IMR-90 (cell line): ENCODE measurements at regions not wholly inside any gene's neighbourhood (a gene's known extent, or its start where the extent isn't known, plus 50 kb on each side); places are given as distances from the start of the nearest gene placed in this dataset.
A peak's percentile ranks its signal among the peaks of the same experiment; 100 is the strongest.

ENCODE experiments used
- ATAC-seq: fragments of 200-7000 bp; cut with Tn5 transposase; 2 replicates; pipeline ENCODE4 v1.9.1; 2020; ENCODE audit warnings: low read depth, mild to moderate bottlenecking, moderate library complexity
- BruUV-seq: library from RNA; stranded (reverse); fragments of 400-500 nt; replicated peaks from 2 replicates; lab custom pipeline; 2021; lab: Mats Ljungman, UMichigan
- CTCF ChIA-PET: fragments of 300-600 bp; formaldehyde crosslinking; extraction: SDS; loops from one replicate; lab custom pipeline; 2021; ENCODE audit warnings: antibody characterized with exemption; lab: Yijun Ruan, JAX
- POLR2A ChIA-PET: fragments of 300-600 bp; sonication (Branson Sonifier 250); formaldehyde crosslinking; loops from one replicate; lab custom pipeline; 2022; ENCODE audit warnings: antibody characterized with exemption; ENCODE audit not compliant: unreplicated experiment; lab: Charles Lee
- DNase-seq: peaks from one replicate; pipeline ENCODE4 v3.0.0; 2013
- H2AFZ ChIP-seq: replicated peaks from 2 replicates; pipeline ENCODE3; 2013; ENCODE audit warnings: low read length, mild to moderate bottlenecking; ENCODE audit not compliant: poor library complexity
- H2AK5ac ChIP-seq: 2 replicates; pipeline ENCODE4 v1.6.1; 2013; ENCODE audit warnings: low read depth, low read length, inconsistent platforms
- H2AK9ac ChIP-seq: replicated peaks from 2 replicates; pipeline ENCODE3; 2013; ENCODE audit warnings: mild to moderate bottlenecking, low read depth, low read length, moderate library complexity; ENCODE audit not compliant: poor library complexity
- H2BK120ac ChIP-seq: 2 replicates; pipeline ENCODE4 v1.6.1; 2013; ENCODE audit warnings: low read depth, low read length, inconsistent platforms
- H2BK15ac ChIP-seq: 3 replicates; pipeline ENCODE4 v1.6.1; 2013; ENCODE audit warnings: low read depth, low read length, inconsistent platforms
- H2BK20ac ChIP-seq: 2 replicates; pipeline ENCODE4 v1.6.1; 2013; ENCODE audit warnings: low read depth, mild to moderate bottlenecking, inconsistent platforms, low read length, moderate library complexity
- H2BK5ac ChIP-seq: 2 replicates; pipeline ENCODE4 v1.6.1; 2013; ENCODE audit warnings: mild to moderate bottlenecking, low read depth, low read length, inconsistent platforms; ENCODE audit not compliant: poor library complexity, severe bottlenecking
- H3K14ac ChIP-seq: replicated peaks from 2 replicates; pipeline ENCODE4 v1.6.1; 2013; ENCODE audit warnings: low read depth, low read length, inconsistent platforms
- H3K18ac ChIP-seq: 2 replicates; pipeline ENCODE4 v1.6.1; 2013; ENCODE audit warnings: low read depth, low read length, control low read depth
- H3K23ac ChIP-seq: 2 replicates; pipeline ENCODE4 v1.6.1; 2013; ENCODE audit warnings: low read depth, low read length, inconsistent platforms
- H3K27ac ChIP-seq: 2 replicates; pipeline ENCODE4 v1.5.1; 2013; ENCODE audit warnings: mild to moderate bottlenecking, control low read depth, low read length; ENCODE audit not compliant: insufficient read depth
- H3K27me3 ChIP-seq: 2 replicates; pipeline ENCODE4 v1.6.1; 2013; ENCODE audit warnings: low read length; ENCODE audit not compliant: control insufficient read depth, insufficient read depth
- H3K36me3 ChIP-seq: 2 replicates; pipeline ENCODE4 v1.6.1; 2013; ENCODE audit warnings: low read length, mixed read lengths; ENCODE audit not compliant: control insufficient read depth, insufficient read depth
- H3K4ac ChIP-seq: 2 replicates; pipeline ENCODE4 v1.6.1; 2013; ENCODE audit warnings: low read depth, low read length, inconsistent platforms
- H3K4me1 ChIP-seq: 2 replicates; pipeline ENCODE4 v1.6.1; 2013; ENCODE audit warnings: low read length, mixed read lengths; ENCODE audit not compliant: control insufficient read depth, insufficient read depth
- H3K4me2 ChIP-seq: 2 replicates; pipeline ENCODE4 v1.6.1; 2013; ENCODE audit warnings: low read depth, mild to moderate bottlenecking, control low read depth, low read length, moderate library complexity
- H3K4me3 ChIP-seq: 2 replicates; pipeline ENCODE4 v1.5.1; 2013; ENCODE audit warnings: low read depth, mild to moderate bottlenecking, control low read depth, low read length, moderate library complexity; ENCODE audit not compliant: insufficient read depth
- H3K56ac ChIP-seq: 2 replicates; pipeline ENCODE4 v1.6.1; 2013; ENCODE audit warnings: low read length, inconsistent platforms; ENCODE audit not compliant: insufficient read depth; ENCODE audit errors: extremely low read depth
- H3K79me1 ChIP-seq, 2 experiments: 2 replicates each; pipeline ENCODE4 v1.6.1; 2013; ENCODE audit warnings: low read length in 2 of 2, inconsistent platforms in 1 of 2, low read depth in 1 of 2
- H3K9ac ChIP-seq: 2 replicates; pipeline ENCODE4 v1.6.1; 2013; ENCODE audit warnings: low read depth, low read length, control low read depth
- H3K9me1 ChIP-seq: 2 replicates; pipeline ENCODE4 v1.6.1; 2013; ENCODE audit warnings: low read length, inconsistent platforms; ENCODE audit not compliant: insufficient read depth
- H3K9me3 ChIP-seq: 2 replicates; pipeline ENCODE4 v1.6.1; 2013; ENCODE audit warnings: low read length; ENCODE audit not compliant: control insufficient read depth, insufficient read depth
- H4K20me1 ChIP-seq: 2 replicates; pipeline ENCODE4 v1.6.1; 2013; ENCODE audit warnings: low read length, inconsistent platforms; ENCODE audit not compliant: insufficient read depth
- H4K5ac ChIP-seq: 2 replicates; pipeline ENCODE4 v1.6.1; 2013; ENCODE audit warnings: mild to moderate bottlenecking, low read depth, low read length, control low read depth
- H4K8ac ChIP-seq, 2 experiments: 2 replicates each; pipeline ENCODE4 v1.6.1; 2013; ENCODE audit warnings: low read depth in 2 of 2, low read length in 2 of 2, control low read depth in 1 of 2, inconsistent platforms in 1 of 2
- H4K91ac ChIP-seq: 2 replicates; pipeline ENCODE4 v1.6.1; 2013; ENCODE audit warnings: low read depth, low read length, inconsistent platforms; ENCODE audit not compliant: insufficient read depth
- BHLHE40 ChIP-seq: fragments of 150-350 bp; IDR thresholded peaks from 2 replicates; pipeline ENCODE4 v1.6.1; 2016; ENCODE audit warnings: mild to moderate bottlenecking, low read depth, low read length
- CEBPB ChIP-seq: IDR thresholded peaks from 2 replicates; pipeline ENCODE4 v1.6.1; 2012; ENCODE audit warnings: low read depth, low read length, improper control_type of control experiment
- FOS ChIP-seq: fragments of 150-350 bp; IDR thresholded peaks from 2 replicates; pipeline ENCODE4 v1.6.1; 2016; ENCODE audit warnings: low read depth, low read length
- MAFK ChIP-seq: IDR thresholded peaks from 2 replicates; pipeline ENCODE4 v1.6.1; 2012; ENCODE audit warnings: low read depth, low read length, improper control_type of control experiment
- NFE2L2 ChIP-seq: fragments of 150-350 bp; IDR thresholded peaks from 2 replicates; pipeline ENCODE4 v1.6.1; 2016; ENCODE audit warnings: low read depth, mild to moderate bottlenecking, low read length
- POLR2A ChIP-seq: IDR thresholded peaks from 2 replicates; pipeline ENCODE4 v1.6.1; 2012; ENCODE audit warnings: mild to moderate bottlenecking, low read depth, low read length
- RFX5 ChIP-seq: IDR thresholded peaks from 2 replicates; pipeline ENCODE4 v1.8.0; 2012; ENCODE audit warnings: low read depth, mild to moderate bottlenecking, low read length, moderate library complexity
- dilution Hi-C: fragments of 300-500 bp; cut with HindIII; formaldehyde crosslinking; loops from one replicate; pipeline ENCODE4 v1.14.3; 2018; ENCODE audit warnings: low sequenced_read_pairs; ENCODE audit not compliant: unreplicated experiment
- in situ Hi-C: fragments of 300-500 bp; cut with MboI; formaldehyde crosslinking; loops from 3 replicates; pipeline ENCODE4 v1.14.3; 2019; ENCODE audit warnings: low sequenced_read_pairs, inconsistent platforms, mixed read lengths
- intact Hi-C: fragments of 100-400 bp; cut with micrococcal nuclease; formaldehyde crosslinking; loops from 2 replicates; pipeline ENCODE4 v1.10.0; 2022
- TF ChIP-seq, protein P1 (sequence below): fragments of 150-350 bp; IDR thresholded peaks from 2 replicates; pipeline ENCODE4 v1.6.1; 2017; ENCODE audit warnings: mild to moderate bottlenecking, antibody characterized with exemption, low read length, low read depth
- TF ChIP-seq, protein P2 (sequence below): conservative IDR thresholded peaks from 2 replicates; pipeline ENCODE4 v1.5.1; 2012; ENCODE audit warnings: mild to moderate bottlenecking, low read depth, low read length, improper control_type of control experiment

DNA sequence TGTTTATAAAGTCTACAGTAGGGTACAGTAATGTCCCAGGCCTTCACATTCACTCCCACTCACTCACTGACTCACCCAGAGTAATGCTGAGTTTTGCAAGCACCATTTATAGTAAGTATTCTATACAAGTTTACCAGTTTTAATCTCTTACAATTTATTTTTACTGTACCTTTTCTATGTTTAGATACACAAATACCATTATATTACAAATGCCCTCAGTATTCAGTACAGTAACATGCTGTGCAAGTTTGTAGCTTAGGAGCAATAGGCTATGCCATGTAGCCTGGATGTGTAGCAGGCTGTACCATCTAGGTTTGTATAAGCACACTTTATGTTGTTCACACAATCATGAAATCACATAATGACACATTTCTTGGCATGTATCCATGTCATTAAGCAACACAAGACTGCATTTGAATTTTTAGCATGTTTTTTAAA lies 673.6 kb downstream of the CD109 start:
- dilution Hi-C loops (no loop called here), intact Hi-C loops (no loop called here), in situ Hi-C loops (no loop called here)
- peak overlapping the region; percentile 83; the same call in 1 of the 2 replicates for H2BK20ac ChIP-seq
- peak overlapping the region; percentile 35; the same call in 1 of the 2 replicates for H4K91ac ChIP-seq
- no peaks in the 10 kb centered on the region for H3K9me3 ChIP-seq
- ChIA-PET CTCF (no interaction called here), POLR2A (no interaction called here)
- H3K23ac ChIP-seq, result peak overlapping the region; percentile 80; the same call in 1 of the 2 replicates
- peak overlapping the region; percentile 99 for H2BK5ac ChIP-seq
- H3K14ac ChIP-seq, result no peak overlapping the region
- H4K8ac ChIP-seq, result peak overlapping the region in 1 of 2 experiments; percentile 44; a peak in 2 of 4 replicates
- no peak overlapping the region for H3K4me3 ChIP-seq
- 0 out of 2 replicates have a peak overlapping the region, but pooled peaks have one; percentile 1 for H3K27ac ChIP-seq
- no TSS peak for BruUV-seq
- peak overlapping the region; percentile 2; the same call in 1 of the 3 replicates for H2BK15ac ChIP-seq
- DNase-seq, result peak; percentile 97
- no peak overlapping the region for H2AK9ac ChIP-seq
- H2AK5ac ChIP-seq, result no peak overlapping the region
- no peaks in the 10 kb centered on the region for H3K27me3 ChIP-seq
- ATAC-seq, result peak; percentile 95
- H3K18ac ChIP-seq, result peak overlapping the region; percentile 46; the same call in 1 of the 2 replicates
- TF ChIP-seq POLR2A, result no peak
- TF ChIP-seq MAFK, result peak; percentile 11; the same call in 1 of the 2 replicates
- peak; percentile 93 for TF ChIP-seq CEBPB
- peak; percentile 84 for TF ChIP-seq FOS
- TF ChIP-seq, protein P1, sequence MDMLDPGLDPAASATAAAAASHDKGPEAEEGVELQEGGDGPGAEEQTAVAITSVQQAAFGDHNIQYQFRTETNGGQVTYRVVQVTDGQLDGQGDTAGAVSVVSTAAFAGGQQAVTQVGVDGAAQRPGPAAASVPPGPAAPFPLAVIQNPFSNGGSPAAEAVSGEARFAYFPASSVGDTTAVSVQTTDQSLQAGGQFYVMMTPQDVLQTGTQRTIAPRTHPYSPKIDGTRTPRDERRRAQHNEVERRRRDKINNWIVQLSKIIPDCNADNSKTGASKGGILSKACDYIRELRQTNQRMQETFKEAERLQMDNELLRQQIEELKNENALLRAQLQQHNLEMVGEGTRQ, result no peak
- no peak for TF ChIP-seq NFE2L2
- TF ChIP-seq BHLHE40, result no peak
- no peak for TF ChIP-seq RFX5
- TF ChIP-seq, protein P2, sequence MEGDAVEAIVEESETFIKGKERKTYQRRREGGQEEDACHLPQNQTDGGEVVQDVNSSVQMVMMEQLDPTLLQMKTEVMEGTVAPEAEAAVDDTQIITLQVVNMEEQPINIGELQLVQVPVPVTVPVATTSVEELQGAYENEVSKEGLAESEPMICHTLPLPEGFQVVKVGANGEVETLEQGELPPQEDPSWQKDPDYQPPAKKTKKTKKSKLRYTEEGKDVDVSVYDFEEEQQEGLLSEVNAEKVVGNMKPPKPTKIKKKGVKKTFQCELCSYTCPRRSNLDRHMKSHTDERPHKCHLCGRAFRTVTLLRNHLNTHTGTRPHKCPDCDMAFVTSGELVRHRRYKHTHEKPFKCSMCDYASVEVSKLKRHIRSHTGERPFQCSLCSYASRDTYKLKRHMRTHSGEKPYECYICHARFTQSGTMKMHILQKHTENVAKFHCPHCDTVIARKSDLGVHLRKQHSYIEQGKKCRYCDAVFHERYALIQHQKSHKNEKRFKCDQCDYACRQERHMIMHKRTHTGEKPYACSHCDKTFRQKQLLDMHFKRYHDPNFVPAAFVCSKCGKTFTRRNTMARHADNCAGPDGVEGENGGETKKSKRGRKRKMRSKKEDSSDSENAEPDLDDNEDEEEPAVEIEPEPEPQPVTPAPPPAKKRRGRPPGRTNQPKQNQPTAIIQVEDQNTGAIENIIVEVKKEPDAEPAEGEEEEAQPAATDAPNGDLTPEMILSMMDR, result no peak
- no peak overlapping the region for H3K9ac ChIP-seq
- no peaks in the 10 kb centered on the region for H4K20me1 ChIP-seq
- peak overlapping the region; percentile 98 for H2BK120ac ChIP-seq
- no peaks in the 10 kb centered on the region for H3K36me3 ChIP-seq
- H3K4me1 ChIP-seq, result peaks cover 7% of the 10 kb centered on the region; the same call in 1 of the 2 replicates
- H2AFZ ChIP-seq, result no peak overlapping the region
- no peak overlapping the region for H3K56ac ChIP-seq
- peak overlapping the region; percentile 93; the same call in 1 of the 2 replicates for H3K4ac ChIP-seq
- peaks cover 0 to 4% of the 10 kb centered on the region in 2 experiments; a peak in 1 of 4 replicates for H3K79me1 ChIP-seq
- H3K9me1 ChIP-seq, result peaks cover 3% of the 10 kb centered on the region
- no peak overlapping the region; the same call in 1 of the 2 replicates for H4K5ac ChIP-seq
- peak overlapping the region; percentile 17; the same call in 1 of the 2 replicates for H3K4me2 ChIP-seq
